ENCODE measurements at regions not wholly inside any gene's neighbourhood (a gene's known extent, or its start where the extent isn't known, plus 50 kb on each side); places are given as distances from the start of the nearest gene placed in this dataset.

GRCh38 chr9:27888661-27889295, 315.5 kb upstream of the C9orf72 start:
- TF ChIP-seq CTCF (optimal IDR thresholded peaks at IDR 0.05 in 1 of 3, IDR thresholded peaks at IDR 0.05 in 1 of 3, conservative IDR thresholded peaks at IDR 0.05 in 1 of 3; ENCODE audit: extremely low read depth in 1 of 3, insufficient read depth in 2 of 3, low read length in 3 of 3) = peak; percentile 93 to 98 (median 95)
- TF ChIP-seq EZH2 (IDR thresholded peaks at IDR 0.05; ENCODE audit: low read length) = no peak

Measured in keratinocyte (primary cell).